HCEC 1CT (cell line): ENCODE measurements at regions not wholly inside any gene's neighbourhood (a gene's known extent, or its start where the extent isn't known, plus 50 kb on each side); places are given as distances from the start of the nearest gene placed in this dataset.

Experiments used
- DNase-seq: peaks from one replicate; pipeline ENCODE4 v3.0.0-alpha.2; 2017

DNA sequence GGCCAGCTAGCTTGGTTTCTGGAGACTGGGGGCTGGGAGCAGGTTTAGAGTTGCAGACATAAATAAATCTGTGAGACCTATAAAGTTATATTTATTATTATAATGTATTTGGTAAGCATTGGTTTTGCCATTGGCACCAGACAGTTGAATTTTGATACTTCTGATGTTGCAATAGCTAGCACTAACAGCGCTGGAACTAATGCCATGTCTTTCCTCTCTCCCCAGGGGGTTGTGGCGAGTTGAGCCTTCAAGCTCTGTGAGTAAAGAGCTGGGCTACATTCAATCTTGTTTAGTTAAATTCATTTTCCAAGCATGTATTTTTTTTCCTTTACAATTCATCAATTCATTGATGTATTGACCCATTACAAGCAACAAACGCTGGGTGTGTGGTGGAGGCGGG, 358.7 kb upstream of the NR3C2 start:
- no peak for DNase-seq

GRCh38 chr4:148800336-148800885, 358.2 kb upstream of the NR3C2 start:
- DNase-seq, result no peak

- DNase-seq, result no peak
These were observed 353.1 kb upstream of the NR3C2 start for GRCh38 chr4:148795156-148795864.

DNA sequence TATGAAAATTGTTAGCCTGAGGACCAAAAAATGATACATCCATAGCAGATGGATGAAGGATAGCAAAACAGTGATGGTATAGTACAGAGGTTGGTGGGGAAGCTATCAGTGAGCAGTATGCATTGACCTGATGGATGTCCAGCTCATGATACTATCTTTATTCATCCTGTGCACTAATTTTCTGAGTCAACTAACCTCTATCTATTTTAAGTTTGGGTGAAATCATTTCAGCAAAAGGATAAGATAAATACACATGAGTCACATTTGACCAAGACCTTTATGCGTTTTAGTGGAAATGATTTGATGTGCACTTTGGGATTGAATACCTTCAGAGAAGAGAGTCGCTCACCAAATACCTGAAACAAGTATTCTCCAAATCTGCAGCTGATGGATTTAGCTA, 351.0 kb upstream of the NR3C2 start:
- no peak for DNase-seq

GRCh38 chr4:148790691-148791090, 348.5 kb upstream of the NR3C2 start:
- DNase-seq, result no peak

- no peak for DNase-seq
These were observed 348.0 kb upstream of the NR3C2 start for GRCh38 chr4:148790246-148790645.

DNA sequence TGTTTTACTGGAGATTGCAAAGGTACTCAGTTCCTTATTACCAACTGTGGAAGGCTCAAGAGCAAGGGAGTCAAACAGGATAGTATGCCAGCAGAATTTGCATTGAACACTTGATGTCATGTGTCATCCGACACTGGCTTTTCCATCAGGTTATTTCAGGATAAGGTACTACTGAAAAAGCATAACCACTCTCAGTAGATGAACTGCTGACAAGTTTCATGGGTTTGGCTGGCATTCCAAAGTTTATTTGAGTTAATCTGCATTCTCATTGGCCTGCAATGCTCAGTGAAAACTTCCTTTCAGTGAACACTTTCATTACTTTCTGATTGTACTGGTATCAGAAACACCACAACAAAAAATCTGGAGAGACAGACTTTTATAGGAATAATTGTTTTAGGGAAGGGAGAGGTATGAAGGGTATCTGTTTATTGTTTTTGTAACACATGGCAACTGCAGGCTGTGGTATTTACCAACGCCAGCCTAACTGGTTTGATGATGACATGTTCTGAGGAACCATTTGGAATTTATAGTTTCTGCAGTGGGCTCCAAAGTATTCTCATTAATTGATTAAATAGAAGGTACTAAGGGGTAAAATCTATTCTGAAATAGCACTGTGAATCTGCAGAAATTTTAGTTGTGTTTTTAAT, 345.7 kb upstream of the NR3C2 start:
- DNase-seq, result no peak

GRCh38 chr4:148787285-148787684, 345.1 kb upstream of the NR3C2 start:
- no peak for DNase-seq

- no peak for DNase-seq
These were observed 344.5 kb upstream of the NR3C2 start for GRCh38 chr4:148786699-148787098.

- no peak for DNase-seq
These were observed 340.1 kb upstream of the NR3C2 start for GRCh38 chr4:148782284-148782683.

GRCh38 chr4:148780426-148781005, 338.3 kb upstream of the NR3C2 start:
- no peak for DNase-seq

DNA sequence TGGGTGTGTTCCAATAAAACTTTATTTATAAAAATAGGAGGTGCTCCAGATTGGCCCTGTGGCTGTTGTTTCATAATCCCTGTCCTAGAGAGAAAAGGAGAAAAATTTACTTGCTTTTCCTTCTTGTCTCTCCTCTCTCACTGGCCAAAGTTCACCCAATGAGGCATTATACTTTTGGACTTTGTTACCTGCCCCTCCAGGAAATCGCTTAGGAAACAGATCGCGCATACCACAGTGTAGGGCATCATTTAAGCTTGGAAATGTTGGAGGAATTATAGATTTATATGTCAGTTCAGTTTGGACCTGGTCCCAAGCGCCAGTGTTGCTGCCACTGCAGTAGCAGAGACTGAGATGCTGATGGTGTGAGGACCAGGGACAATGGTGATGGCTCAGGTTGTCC, 337.6 kb upstream of the NR3C2 start:
- DNase-seq, result no peak

DNA sequence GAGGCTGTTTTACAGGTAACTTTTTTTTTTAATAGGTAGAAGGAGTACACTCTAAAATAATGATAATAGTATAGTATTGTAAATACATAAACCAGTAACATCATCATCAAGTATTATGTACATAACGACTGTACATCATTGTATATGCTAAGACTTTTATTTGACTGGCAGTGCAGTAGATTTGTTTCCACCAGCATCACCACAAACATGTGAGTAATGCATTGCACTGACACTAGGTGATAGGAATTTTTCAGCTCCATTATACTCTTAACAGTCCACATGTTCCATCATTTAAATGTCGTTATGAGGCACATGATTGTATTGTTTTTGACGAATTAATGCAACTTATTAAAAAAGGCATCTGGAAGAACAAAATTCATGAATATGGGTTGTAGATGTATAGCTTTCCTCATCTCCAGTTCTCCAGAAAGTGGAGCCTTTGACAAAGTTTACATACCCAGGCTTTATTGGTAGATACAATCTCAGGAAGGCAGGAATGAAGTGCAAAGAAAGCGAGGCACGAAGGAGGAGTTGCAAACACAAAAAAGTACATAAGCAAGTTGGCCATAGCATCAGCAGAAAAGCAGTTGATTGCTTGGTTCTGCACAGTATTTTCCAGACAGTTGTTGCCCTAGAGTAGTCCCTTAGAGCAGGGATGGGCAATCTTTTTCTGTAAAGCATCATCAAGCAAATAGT, 336.9 kb upstream of the NR3C2 start:
- no peak for DNase-seq

- DNase-seq, result no peak
These were observed 334.7 kb upstream of the NR3C2 start for GRCh38 chr4:148776941-148777340.

DNA sequence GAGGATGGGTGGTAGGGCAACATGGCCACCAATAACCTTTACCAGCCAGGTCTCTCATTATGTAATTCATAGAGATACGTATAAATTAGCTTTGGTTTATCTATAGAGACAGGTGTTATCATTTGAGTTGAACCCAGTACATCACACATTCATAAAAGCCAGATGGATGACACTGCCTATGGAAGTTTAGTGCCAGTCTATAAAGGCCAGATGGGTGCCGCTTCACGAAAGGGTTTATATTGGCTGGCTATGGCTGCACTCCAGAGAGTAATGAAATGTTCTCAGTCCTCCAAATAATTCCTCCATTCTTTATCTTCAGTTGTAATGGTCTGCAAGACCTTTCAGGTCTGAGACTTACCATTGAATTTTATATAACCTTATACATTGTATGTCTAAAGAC, 331.9 kb upstream of the NR3C2 start:
- no peak for DNase-seq

GRCh38 chr4:148773313-148773712, 331.1 kb upstream of the NR3C2 start:
- no peak for DNase-seq

DNA sequence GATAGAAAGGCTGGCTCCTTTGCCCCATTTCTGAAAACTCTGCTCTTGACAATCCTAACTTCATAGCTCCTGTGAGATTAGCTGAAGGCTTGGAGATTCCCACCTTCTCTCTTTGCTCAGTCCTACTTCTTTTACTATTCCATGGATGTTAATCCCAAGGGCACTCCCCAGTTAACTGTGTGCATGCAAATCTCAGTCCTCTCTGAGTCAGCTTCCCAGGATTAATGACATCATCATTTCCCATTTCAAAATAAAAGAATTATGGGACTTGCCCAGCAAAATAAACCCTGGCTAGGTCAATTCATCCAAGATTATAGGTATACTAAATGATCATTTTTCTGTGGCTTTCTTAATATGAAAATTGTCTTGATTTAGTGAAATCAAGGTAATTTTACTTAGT, 328.6 kb upstream of the NR3C2 start:
- DNase-seq, result no peak

DNA sequence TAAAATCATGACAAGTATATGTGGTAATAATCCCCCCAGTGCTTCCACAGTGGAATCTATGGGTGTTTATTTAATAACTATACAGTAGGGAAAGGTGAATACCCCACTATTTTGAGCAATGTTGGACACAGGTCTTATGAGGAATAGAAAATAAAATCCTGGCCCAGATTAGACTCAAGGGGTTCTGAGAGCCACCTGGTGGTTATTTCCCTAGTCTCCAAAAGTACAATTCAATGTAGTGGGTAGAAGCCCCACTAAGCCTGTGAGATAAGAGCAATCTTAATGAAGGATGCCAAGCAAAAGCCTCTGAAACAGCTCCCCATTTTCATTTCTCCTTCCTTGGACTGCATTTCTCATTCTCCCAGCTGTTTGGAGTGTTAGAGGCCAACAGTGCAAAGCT, 328.2 kb upstream of the NR3C2 start:
- DNase-seq, result no peak

GRCh38 chr4:148764720-148765119, 322.5 kb upstream of the NR3C2 start:
- DNase-seq, result no peak

DNA sequence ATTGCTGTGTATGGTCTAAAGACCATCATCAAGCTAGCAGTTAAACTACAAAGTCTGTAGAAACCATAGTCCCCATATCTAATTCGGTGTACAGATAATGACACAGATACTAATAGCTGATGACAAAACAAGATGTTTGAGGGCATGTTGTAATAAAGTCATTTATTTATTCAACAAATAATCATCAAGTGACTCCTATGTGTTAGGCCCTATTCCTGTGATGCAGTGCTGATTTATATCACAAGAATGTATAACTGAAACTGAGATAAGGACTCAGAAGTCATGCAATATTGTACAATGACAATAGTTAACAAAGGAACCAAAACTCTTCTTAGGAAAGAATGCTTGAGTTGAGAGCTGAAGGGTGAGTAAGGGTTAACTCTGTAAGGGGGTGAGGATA, 315.0 kb upstream of the NR3C2 start:
- no peak for DNase-seq

DNA sequence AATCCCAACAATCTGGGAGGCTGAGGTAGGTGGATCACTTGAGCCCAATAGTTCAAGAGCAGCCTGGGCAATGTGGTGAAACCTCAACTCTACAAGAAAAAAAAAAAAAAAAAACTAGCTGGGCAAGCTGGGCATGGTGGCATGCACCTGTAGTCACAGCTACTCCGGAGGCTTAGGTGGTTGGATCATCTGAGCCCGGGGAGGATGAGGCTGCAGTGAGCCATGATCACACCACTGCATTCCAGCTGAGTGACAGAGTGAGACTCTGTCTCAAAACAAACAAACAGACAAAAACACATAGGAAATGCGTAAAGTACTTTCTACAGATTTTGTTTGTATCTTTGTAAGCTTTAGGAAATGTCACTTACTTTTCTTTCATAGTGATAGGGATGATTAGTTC, 307.2 kb upstream of the NR3C2 start:
- DNase-seq, result no peak

DNA sequence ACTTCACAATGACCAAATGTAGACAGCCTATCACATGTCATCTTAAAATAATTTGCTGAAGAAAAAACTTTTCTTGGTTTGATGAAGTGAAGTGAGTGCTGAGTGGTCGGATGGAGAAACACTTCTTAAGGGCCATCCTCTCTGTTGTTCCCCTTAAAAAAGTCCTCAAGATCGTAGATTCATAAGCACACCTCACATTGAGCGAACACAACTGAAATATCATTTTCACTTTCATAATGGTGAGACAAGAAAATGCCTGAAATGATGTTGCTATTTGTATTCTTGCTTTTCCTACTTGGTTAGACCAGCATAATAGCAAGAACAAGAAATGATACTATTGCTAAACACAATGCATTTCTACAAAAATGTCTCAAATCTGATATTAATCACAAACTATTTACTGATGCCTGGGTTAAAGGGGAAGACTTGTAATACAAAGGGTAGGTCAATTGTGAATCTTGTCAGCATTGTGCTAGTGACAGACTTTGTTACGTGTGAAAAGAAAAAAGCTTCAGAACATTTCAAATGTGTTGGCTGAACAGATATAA, 305.6 kb upstream of the NR3C2 start:
- no peak for DNase-seq

- no peak for DNase-seq
These were observed 298.5 kb upstream of the NR3C2 start for GRCh38 chr4:148740701-148741100.
